CD4-positive, alpha-beta T cell treated with Interleukin-2 at 100 ng/mL for 4 hours (primary cell): ENCODE measurements at regions not wholly inside any gene's neighbourhood (a gene's known extent, or its start where the extent isn't known, plus 50 kb on each side); places are given as distances from the start of the nearest gene placed in this dataset.
"Not testable (repeated sequence)": the region's sequence is repeated elsewhere in the genome, so short reads cannot be mapped to it uniquely, and the experiment has no call there.

Experiments used
- DNase-seq: peaks from one replicate; pipeline ENCODE4 v3.0.0-alpha.2; 2020; ENCODE audit warnings: low spot score

GRCh38 chrY:17511984-17512383 lies 368.0 kb downstream of the CDY2B start:
- not testable (repeated sequence) for DNase-seq

GRCh38 chrY:17511476-17511875 lies 368.5 kb downstream of the CDY2B start:
- not testable (repeated sequence) for DNase-seq

GRCh38 chrY:17505834-17506233 lies 374.2 kb downstream of the CDY2B start:
- not testable (repeated sequence) for DNase-seq

- not testable (repeated sequence) for DNase-seq
These were observed 395.3 kb downstream of the CDY2B start for GRCh38 chrY:17484763-17485162.

- DNase-seq, result not testable (repeated sequence)
These were observed 395.9 kb downstream of the CDY2B start for GRCh38 chrY:17484157-17484556.

GRCh38 chrY:17481389-17482022 lies 398.5 kb downstream of the CDY2B start:
- DNase-seq, result not testable (repeated sequence)

- not testable (repeated sequence) for DNase-seq
These were observed 408.0 kb downstream of the CDY2B start for GRCh38 chrY:17472068-17472467.

GRCh38 chrY:17459753-17460152 lies 420.3 kb downstream of the CDY2B start:
- not testable (repeated sequence) for DNase-seq

- peak; percentile 0 for DNase-seq
These were observed 449.4 kb downstream of the CDY2B start for GRCh38 chrY:17430570-17431166.

- no peak for DNase-seq
These were observed 481.5 kb downstream of the CDY2B start for GRCh38 chrY:17398336-17399072.

GRCh38 chrY:17397659-17398058 lies 482.4 kb downstream of the CDY2B start:
- DNase-seq, result no peak

- no peak for DNase-seq
These were observed 498.5 kb downstream of the CDY2B start for GRCh38 chrY:17381431-17382070.

GRCh38 chrY:17378326-17378725 lies 501.7 kb downstream of the CDY2B start:
- DNase-seq, result no peak

GRCh38 chrY:17368413-17368812 lies 511.6 kb downstream of the CDY2B start:
- DNase-seq, result no peak

- DNase-seq, result no peak
These were observed 513.6 kb downstream of the CDY2B start for GRCh38 chrY:17366400-17366799.

GRCh38 chrY:17339028-17339427 lies 541.0 kb downstream of the CDY2B start:
- no peak for DNase-seq

GRCh38 chrY:17330733-17331132 lies 549.3 kb downstream of the CDY2B start:
- DNase-seq, result no peak

GRCh38 chrY:17319916-17320315 lies 560.1 kb downstream of the CDY2B start:
- DNase-seq, result no peak

- no peak for DNase-seq
These were observed 561.4 kb downstream of the CDY2B start for GRCh38 chrY:17318631-17319030.

- no peak for DNase-seq
These were observed 603.0 kb downstream of the CDY2B start for GRCh38 chrY:17277056-17277455.

- DNase-seq, result no peak
These were observed 620.5 kb downstream of the CDY2B start for GRCh38 chrY:17259497-17259896.

GRCh38 chrY:17238406-17238805 lies 641.6 kb downstream of the CDY2B start:
- no peak for DNase-seq

- no peak for DNase-seq
These were observed 644.3 kb downstream of the CDY2B start for GRCh38 chrY:17235769-17236168.
